ENCODE measurements at regions not wholly inside any gene's neighbourhood (a gene's known extent, or its start where the extent isn't known, plus 50 kb on each side); places are given as distances from the start of the nearest gene placed in this dataset.

GRCh38 chr11:95385577-95385976, 154.6 kb upstream of the SESN3 start:
- H3K4me1 Mint-ChIP-seq: peaks cover 17% of the 10 kb centered on the region
- no peak for ATAC-seq (ENCODE audit: low read depth)
- H3K27ac Mint-ChIP-seq: no peak overlapping the region
- POLR2A ChIA-PET: no interaction called here
- H3K4me3 Mint-ChIP-seq: no peak overlapping the region
- H3K9me3 Mint-ChIP-seq: no peaks in the 10 kb centered on the region
- H3K36me3 Mint-ChIP-seq: peaks cover 2% of the 10 kb centered on the region
- DNase-seq: no peak
- peaks cover 15% of the 10 kb centered on the region for H3K27me3 Mint-ChIP-seq

- ATAC-seq (ENCODE audit: low read depth) (no peak), DNase-seq (no peak)
- Mint-ChIP-seq H3K36me3 (peaks cover 2% of the 10 kb centered on the region), H3K27ac (no peak overlapping the region), H3K4me1 (peaks cover 4% of the 10 kb centered on the region), H3K27me3 (peaks cover 13% of the 10 kb centered on the region), H3K4me3 (no peak overlapping the region), H3K9me3 (no peaks in the 10 kb centered on the region)
- POLR2A ChIA-PET: no interaction called here
Measured at GRCh38 chr11:95379479-95379878, 148.5 kb upstream of the SESN3 start.

DNA sequence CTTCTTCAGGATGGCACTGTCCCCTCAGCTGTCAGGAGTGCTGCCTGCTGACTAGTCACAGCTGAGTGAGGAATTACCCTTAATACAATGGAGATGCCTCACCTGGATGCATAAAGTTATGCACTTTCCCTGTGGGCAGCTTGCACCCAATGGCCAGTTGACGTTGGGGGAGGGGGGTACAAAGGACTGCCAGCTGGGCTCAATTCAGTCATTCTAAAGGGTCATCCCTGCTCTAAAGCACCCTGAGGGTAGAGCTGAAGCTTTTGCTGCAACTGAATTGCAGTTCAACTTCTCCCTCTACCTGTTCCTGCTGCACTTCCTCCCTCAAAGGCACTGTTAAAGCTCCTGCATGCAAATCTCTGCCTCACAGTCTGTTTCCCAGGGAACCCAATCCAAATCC, 147.8 kb upstream of the SESN3 start:
- no peak overlapping the region for H3K4me3 Mint-ChIP-seq
- no peak overlapping the region for H3K27ac Mint-ChIP-seq
- POLR2A ChIA-PET: no interaction called here
- peaks cover 11% of the 10 kb centered on the region for H3K27me3 Mint-ChIP-seq
- ATAC-seq (ENCODE audit: low read depth) (no peak), DNase-seq (no peak)
- peaks cover 2% of the 10 kb centered on the region for H3K36me3 Mint-ChIP-seq
- H3K9me3 Mint-ChIP-seq: no peaks in the 10 kb centered on the region
- peaks cover 4% of the 10 kb centered on the region for H3K4me1 Mint-ChIP-seq

DNA sequence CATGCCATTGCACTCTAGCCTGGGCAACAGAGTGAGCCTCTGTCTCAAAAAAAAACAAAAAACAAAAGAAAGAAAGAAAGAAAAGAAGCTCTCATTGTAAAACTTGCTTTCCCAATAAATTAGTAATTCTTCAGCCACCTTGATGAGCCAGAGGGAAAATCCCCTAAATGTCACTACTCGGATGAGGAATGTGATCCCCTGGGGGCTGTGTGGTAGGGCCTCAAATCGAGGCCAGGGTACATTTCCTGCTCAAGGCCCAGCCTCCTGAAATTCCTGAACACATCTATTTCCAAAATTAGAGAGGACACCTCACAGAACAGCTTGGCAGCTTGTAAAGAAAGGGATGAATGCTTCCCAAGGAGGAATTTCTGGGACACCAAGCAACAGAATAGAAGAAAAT, 147.1 kb upstream of the SESN3 start:
- DNase-seq (no peak), ATAC-seq (ENCODE audit: low read depth) (no peak)
- POLR2A ChIA-PET: no interaction called here
- Mint-ChIP-seq H3K27me3 (peaks cover 5% of the 10 kb centered on the region), H3K9me3 (no peaks in the 10 kb centered on the region), H3K4me3 (no peak overlapping the region), H3K4me1 (peaks cover 4% of the 10 kb centered on the region), H3K36me3 (peaks cover 2% of the 10 kb centered on the region), H3K27ac (no peak overlapping the region)

GRCh38 chr11:95375886-95376285, 144.9 kb upstream of the SESN3 start:
- Mint-ChIP-seq H3K36me3 (no peaks in the 10 kb centered on the region), H3K4me3 (no peak overlapping the region), H3K27ac (no peak overlapping the region), H3K9me3 (no peaks in the 10 kb centered on the region), H3K4me1 (peaks cover 5% of the 10 kb centered on the region), H3K27me3 (peaks cover 4% of the 10 kb centered on the region)
- POLR2A ChIA-PET: no interaction called here
- ATAC-seq (ENCODE audit: low read depth): no peak
- no peak for DNase-seq

DNA sequence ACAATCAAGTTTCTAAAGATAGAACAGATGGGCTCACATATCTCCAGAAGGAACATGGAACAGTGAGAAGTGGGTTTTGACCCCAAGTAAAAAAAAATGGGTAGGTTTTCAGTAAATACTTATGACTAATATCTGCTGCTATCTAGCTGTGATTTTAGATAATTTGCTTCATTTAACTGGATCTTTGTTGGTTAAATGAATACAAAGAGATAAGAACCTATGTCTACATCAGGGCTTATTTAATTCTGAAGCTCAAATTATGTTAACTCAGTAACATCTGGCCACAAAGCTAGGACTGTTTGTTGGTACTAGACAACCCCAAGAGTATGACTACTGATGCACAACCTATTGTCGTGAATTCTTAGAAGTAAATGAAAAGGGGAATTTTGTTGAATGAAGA, 144.4 kb upstream of the SESN3 start:
- DNase-seq: no peak
- no peak overlapping the region for H3K27ac Mint-ChIP-seq
- POLR2A ChIA-PET: no interaction called here

DNA sequence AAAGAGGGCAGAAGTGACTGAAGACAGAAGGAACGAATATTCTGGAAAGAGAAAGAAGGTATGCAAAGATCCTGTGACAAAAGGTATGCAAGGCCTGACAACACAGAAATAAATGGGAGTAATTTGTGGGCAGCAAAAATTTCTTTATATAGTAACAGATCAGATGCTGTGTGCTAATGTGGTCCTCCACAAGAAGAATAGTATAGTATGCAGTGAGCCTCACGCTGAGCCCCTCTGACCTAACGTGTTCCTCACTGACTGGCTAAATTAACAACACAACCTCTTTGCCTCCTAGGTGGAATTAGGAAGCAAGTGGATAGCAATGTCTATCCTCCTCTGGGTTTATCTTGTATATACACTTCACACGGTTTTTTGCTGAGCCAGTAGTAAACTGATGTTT, 143.1 kb upstream of the SESN3 start:
- no peaks in the 10 kb centered on the region for H3K36me3 Mint-ChIP-seq
- DNase-seq: no peak
- H3K27ac Mint-ChIP-seq: no peak overlapping the region
- no peaks in the 10 kb centered on the region for H3K9me3 Mint-ChIP-seq
- no peak for ATAC-seq (ENCODE audit: low read depth)
- peaks cover 3% of the 10 kb centered on the region for H3K4me1 Mint-ChIP-seq
- POLR2A ChIA-PET: no interaction called here
- H3K4me3 Mint-ChIP-seq: no peak overlapping the region
- peaks cover 3% of the 10 kb centered on the region for H3K27me3 Mint-ChIP-seq

More for the DNA sequence above, 144.4 kb upstream of the SESN3 start:
- H3K4me3 Mint-ChIP-seq: no peak overlapping the region
- no peaks in the 10 kb centered on the region for H3K9me3 Mint-ChIP-seq
- peaks cover 4% of the 10 kb centered on the region for H3K27me3 Mint-ChIP-seq
- ATAC-seq (ENCODE audit: low read depth): no peak
- no peaks in the 10 kb centered on the region for H3K36me3 Mint-ChIP-seq
- peaks cover 3% of the 10 kb centered on the region for H3K4me1 Mint-ChIP-seq

DNA sequence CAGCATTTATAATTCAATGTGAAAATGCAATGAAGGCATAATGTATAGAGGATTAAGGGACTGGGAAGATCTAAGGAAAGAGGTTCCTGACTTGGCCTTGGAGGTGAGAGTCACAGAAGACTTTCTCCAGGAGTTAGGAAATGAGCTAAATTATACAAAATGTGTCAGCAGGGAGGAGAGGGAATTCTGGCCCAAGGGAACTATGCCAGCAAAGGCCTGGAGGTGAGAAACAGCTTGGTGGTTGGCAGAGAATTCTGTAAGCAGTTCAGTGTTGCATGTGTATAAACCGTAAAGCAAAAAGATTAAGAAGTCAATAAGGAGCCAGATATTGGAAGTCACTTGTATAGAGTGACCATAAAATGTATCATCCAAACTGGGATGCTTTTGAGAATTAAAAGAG, 142.2 kb upstream of the SESN3 start:
- no peak for ATAC-seq (ENCODE audit: low read depth)
- Mint-ChIP-seq H3K27me3 (peaks cover 2% of the 10 kb centered on the region), H3K4me3 (no peak overlapping the region), H3K4me1 (peaks cover 3% of the 10 kb centered on the region), H3K9me3 (no peaks in the 10 kb centered on the region), H3K36me3 (no peaks in the 10 kb centered on the region), H3K27ac (no peak overlapping the region)
- POLR2A ChIA-PET: no interaction called here
- no peak for DNase-seq

- POLR2A ChIA-PET: no interaction called here
- ATAC-seq (ENCODE audit: low read depth): no peak
- H3K36me3 Mint-ChIP-seq: no peaks in the 10 kb centered on the region
- no peak overlapping the region for H3K27ac Mint-ChIP-seq
- H3K9me3 Mint-ChIP-seq: no peaks in the 10 kb centered on the region
- no peak overlapping the region for H3K4me3 Mint-ChIP-seq
- H3K27me3 Mint-ChIP-seq: peaks cover 3% of the 10 kb centered on the region
- DNase-seq: no peak
- peaks cover 3% of the 10 kb centered on the region for H3K4me1 Mint-ChIP-seq
Measured at GRCh38 chr11:95372097-95372656, 141.2 kb upstream of the SESN3 start.

DNA sequence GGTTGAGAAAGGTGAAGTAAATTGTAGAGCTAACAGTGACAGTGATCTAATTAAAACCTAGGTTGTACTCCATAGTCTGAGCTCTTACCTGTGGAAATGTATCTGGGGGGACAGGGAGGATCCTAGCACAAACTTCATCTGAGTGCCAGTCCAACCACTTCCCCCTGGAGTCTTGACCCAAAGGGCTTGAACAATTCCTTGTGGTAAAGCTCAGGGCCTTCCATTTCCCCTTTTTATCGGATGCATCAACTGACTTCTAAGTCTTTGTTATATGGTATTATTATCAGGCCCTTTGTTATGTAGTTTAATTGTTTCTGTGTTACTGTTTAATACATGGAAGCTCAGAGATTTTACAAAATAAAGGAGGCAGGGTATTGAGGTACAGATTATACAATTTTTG, 140.2 kb upstream of the SESN3 start:
- H3K9me3 Mint-ChIP-seq: no peaks in the 10 kb centered on the region
- no peak overlapping the region for H3K4me3 Mint-ChIP-seq
- peaks cover 3% of the 10 kb centered on the region for H3K4me1 Mint-ChIP-seq
- ATAC-seq (ENCODE audit: low read depth) (no peak), DNase-seq (no peak)
- POLR2A ChIA-PET: no interaction called here
- no peak overlapping the region for H3K27ac Mint-ChIP-seq
- H3K27me3 Mint-ChIP-seq: peaks cover 3% of the 10 kb centered on the region
- no peaks in the 10 kb centered on the region for H3K36me3 Mint-ChIP-seq

DNA sequence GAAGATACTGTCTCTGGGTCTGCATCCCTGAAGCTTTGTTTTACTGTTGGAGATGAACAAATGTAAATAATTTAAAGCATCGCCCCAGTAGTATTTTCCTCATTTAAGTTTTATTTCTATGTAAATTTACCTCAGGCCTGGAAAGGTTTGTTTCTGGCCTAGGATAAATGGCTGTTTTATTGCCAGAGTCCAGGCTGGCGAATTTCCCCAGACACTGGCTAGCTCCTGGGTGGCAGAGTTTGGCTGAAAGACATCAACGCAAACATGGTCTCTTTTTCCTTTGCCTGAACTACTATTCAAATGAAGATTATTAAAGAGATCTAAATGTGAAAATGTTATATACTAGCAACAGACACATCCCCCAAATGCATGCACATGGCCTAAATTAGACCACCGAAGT, 136.7 kb upstream of the SESN3 start:
- peaks cover 8% of the 10 kb centered on the region for H3K4me1 Mint-ChIP-seq
- H3K27ac Mint-ChIP-seq: no peak overlapping the region
- POLR2A ChIA-PET: no interaction called here
- H3K9me3 Mint-ChIP-seq: no peaks in the 10 kb centered on the region
- peaks cover 3% of the 10 kb centered on the region for H3K27me3 Mint-ChIP-seq
- H3K4me3 Mint-ChIP-seq: no peak overlapping the region
- H3K36me3 Mint-ChIP-seq: no peaks in the 10 kb centered on the region
- ATAC-seq (ENCODE audit: low read depth) (no peak), DNase-seq (no peak)

- H3K27ac Mint-ChIP-seq: no peak overlapping the region
Measured at GRCh38 chr11:95365348-95365747, 134.3 kb upstream of the SESN3 start.

DNA sequence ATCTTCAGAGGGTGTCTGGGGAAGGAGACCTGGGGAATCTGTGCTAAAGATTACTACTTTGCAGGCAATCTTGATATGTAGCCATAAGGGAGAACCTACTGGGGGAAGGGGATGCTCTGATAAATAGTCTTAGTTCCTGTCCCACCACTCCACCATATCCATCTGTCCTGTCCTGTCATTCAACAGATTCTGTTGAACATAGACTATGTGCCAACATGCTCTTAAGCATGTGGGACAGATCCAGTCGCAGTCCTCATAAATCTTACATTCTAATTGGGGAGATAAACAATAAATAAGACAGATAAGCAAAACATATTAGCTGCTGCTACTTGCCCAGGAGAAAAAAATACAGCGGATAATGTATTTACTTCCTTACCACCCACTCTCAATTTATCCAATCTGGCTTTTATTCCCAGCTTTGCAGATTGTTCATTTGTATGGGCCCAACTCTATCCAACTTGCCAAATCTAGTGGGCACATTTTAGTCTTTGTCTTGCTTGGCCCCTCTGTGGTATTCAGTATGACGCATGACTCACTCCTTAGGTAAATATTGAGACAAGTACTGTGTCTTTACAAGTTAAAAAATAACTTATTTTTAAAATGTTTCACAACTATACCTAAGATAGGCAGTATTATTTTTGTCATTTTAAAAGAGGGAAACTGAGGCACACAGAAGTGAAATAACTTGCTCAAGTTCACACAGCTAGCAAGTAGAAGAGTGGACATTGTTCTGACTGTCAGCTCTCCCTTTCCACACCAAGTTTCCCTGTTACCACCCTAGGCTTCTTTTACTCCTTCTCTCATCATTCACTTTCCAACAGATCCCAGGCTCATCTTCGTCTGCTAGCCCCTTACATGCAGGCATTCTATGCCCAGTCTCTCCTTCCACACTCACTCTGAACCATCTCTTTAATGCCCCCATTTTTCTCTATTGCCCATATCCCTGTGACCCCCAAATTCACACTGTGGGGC, 133.6 kb upstream of the SESN3 start:
- POLR2A ChIA-PET: no interaction called here
- no peak for ATAC-seq (ENCODE audit: low read depth)
- Mint-ChIP-seq H3K27ac (no peak overlapping the region), H3K9me3 (no peaks in the 10 kb centered on the region), H3K27me3 (peaks cover 3% of the 10 kb centered on the region), H3K36me3 (no peaks in the 10 kb centered on the region), H3K4me3 (no peak overlapping the region), H3K4me1 (peaks cover 5% of the 10 kb centered on the region)
- DNase-seq: no peak

More at GRCh38 chr11:95365348-95365747, 134.3 kb upstream of the SESN3 start:
- Mint-ChIP-seq H3K27me3 (peaks cover 3% of the 10 kb centered on the region), H3K36me3 (no peaks in the 10 kb centered on the region), H3K9me3 (no peaks in the 10 kb centered on the region), H3K4me3 (no peak overlapping the region), H3K4me1 (peaks cover 5% of the 10 kb centered on the region)
- ATAC-seq (ENCODE audit: low read depth) (no peak), DNase-seq (no peak)
- POLR2A ChIA-PET: no interaction called here

DNA sequence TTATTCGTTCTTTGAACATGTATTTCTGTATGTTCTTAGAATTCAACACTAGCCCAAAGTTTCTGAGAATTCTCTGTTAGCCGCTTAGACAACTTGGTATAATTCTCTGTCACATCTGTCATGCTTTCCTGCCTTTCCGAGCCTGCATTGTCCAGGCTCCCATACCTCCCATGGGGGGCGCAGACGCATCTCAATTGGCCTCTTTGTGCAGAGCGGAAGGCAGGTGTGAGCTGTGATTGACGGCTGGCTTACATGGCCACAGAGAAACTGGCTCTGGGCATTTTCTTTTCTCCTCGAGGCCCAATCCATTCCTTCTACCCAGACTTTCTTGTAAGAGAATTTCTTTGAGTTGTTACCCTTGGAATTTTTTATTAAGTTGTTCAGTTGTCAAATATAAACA, 132.7 kb upstream of the SESN3 start:
- peaks cover 5% of the 10 kb centered on the region for H3K4me1 Mint-ChIP-seq
- peaks cover 3% of the 10 kb centered on the region for H3K27me3 Mint-ChIP-seq
- POLR2A ChIA-PET: no interaction called here
- DNase-seq: no peak
- no peaks in the 10 kb centered on the region for H3K9me3 Mint-ChIP-seq
- no peak overlapping the region for H3K27ac Mint-ChIP-seq
- no peak for ATAC-seq (ENCODE audit: low read depth)
- no peak overlapping the region for H3K4me3 Mint-ChIP-seq
- no peaks in the 10 kb centered on the region for H3K36me3 Mint-ChIP-seq
